ENCODE measurements at regions not wholly inside any gene's neighbourhood (a gene's known extent, or its start where the extent isn't known, plus 50 kb on each side); places are given as distances from the start of the nearest gene placed in this dataset.

- Mint-ChIP-seq H3K36me3 (ENCODE audit: low read depth) (no peaks in the 10 kb centered on the region), H3K27ac (no peak overlapping the region), H3K9me3 (no peaks in the 10 kb centered on the region), H3K4me3 (no peak overlapping the region), H3K4me1 (no peaks in the 10 kb centered on the region), H3K27me3 (ENCODE audit: insufficient read depth, low read depth, poor library complexity) (peaks cover 2% of the 10 kb centered on the region)
- TF ChIP-seq ZNF462 (CRISPR knock-in tag; IDR thresholded peaks at IDR 0.05) (no peak), ZNF114 (CRISPR knock-in tag; IDR thresholded peaks at IDR 0.05) (no peak), POLR2AphosphoS5 (IDR thresholded peaks at IDR 0.05; ENCODE audit: low read depth) (no peak), NANOG (IDR thresholded peaks at IDR 0.05; ENCODE audit: borderline replicate concordance) (no peak), ETS1 (IDR thresholded peaks at IDR 0.05) (no peak), JUNB (IDR thresholded peaks at IDR 0.05; ENCODE audit: unreplicated experiment) (no peak)
- Histone ChIP-seq H3K4me3 (no peak overlapping the region), H3K9me2 (ENCODE audit: insufficient read depth) (no peaks in the 10 kb centered on the region), H3F3A (replicated peaks; ENCODE audit: low read depth) (no peaks in the 10 kb centered on the region), H3K27ac (ENCODE audit: low read depth) (no peak overlapping the region), H4K20me1 (replicated peaks; ENCODE audit: insufficient read depth) (no peaks in the 10 kb centered on the region), H2AFZ (no peak overlapping the region), H3K79me2 (replicated peaks; ENCODE audit: insufficient read depth) (no peaks in the 10 kb centered on the region), H3K27me3 (ENCODE audit: insufficient read depth) (no peaks in the 10 kb centered on the region), H3K36me3 (ENCODE audit: insufficient read depth) (no peaks in the 10 kb centered on the region), H3K4me1 (ENCODE audit: insufficient read depth) (no peaks in the 10 kb centered on the region), H3K4me2 (no peak overlapping the region)
- DNase-seq (ENCODE audit: low spot score) (no peak), ATAC-seq (no peak; the same call in 2 of the 3 replicates)
Observed at GRCh38 chr3:25027650-25028049, 400.4 kb upstream of the RARB start.

- Mint-ChIP-seq H3K27ac (no peak overlapping the region), H3K36me3 (ENCODE audit: low read depth) (no peaks in the 10 kb centered on the region), H3K4me1 (no peaks in the 10 kb centered on the region), H3K27me3 (ENCODE audit: insufficient read depth, low read depth, poor library complexity) (peaks cover 2% of the 10 kb centered on the region), H3K9me3 (no peaks in the 10 kb centered on the region), H3K4me3 (no peak overlapping the region)
- no peaks in the 10 kb centered on the region for H3K9me2 ChIP-seq (ENCODE audit: insufficient read depth)
- TF ChIP-seq POLR2AphosphoS5 (IDR thresholded peaks at IDR 0.05; ENCODE audit: low read depth) (no peak), EZH2phosphoT487 (IDR thresholded peaks at IDR 0.05; ENCODE audit: unreplicated experiment) (no peak)
- no peaks in the 10 kb centered on the region for H4K20me1 ChIP-seq (replicated peaks; ENCODE audit: insufficient read depth)
- no peaks in the 10 kb centered on the region for H3K79me2 ChIP-seq (replicated peaks; ENCODE audit: insufficient read depth)
- DNase-seq (ENCODE audit: low spot score): no peak
- H3F3A ChIP-seq (replicated peaks; ENCODE audit: low read depth): no peaks in the 10 kb centered on the region
- ATAC-seq: no peak
- no peak overlapping the region for H2AFZ ChIP-seq
- no peaks in the 10 kb centered on the region for H3K36me3 ChIP-seq (ENCODE audit: insufficient read depth)
- H3K27me3 ChIP-seq (ENCODE audit: insufficient read depth): no peaks in the 10 kb centered on the region
- no peaks in the 10 kb centered on the region for H3K4me1 ChIP-seq (ENCODE audit: insufficient read depth)
- no peak overlapping the region for H3K27ac ChIP-seq (ENCODE audit: low read depth)
- H3K4me2 ChIP-seq: no peak overlapping the region
- no peak overlapping the region for H3K4me3 ChIP-seq
Observed at GRCh38 chr3:25029820-25030219, 398.2 kb upstream of the RARB start.
